GM12874 (cell line): ENCODE measurements at regions not wholly inside any gene's neighbourhood (a gene's known extent, or its start where the extent isn't known, plus 50 kb on each side); places are given as distances from the start of the nearest gene placed in this dataset.

Source experiments
- CTCF ChIP-seq: IDR thresholded peaks from 2 replicates; pipeline ENCODE4 v1.5.1; 2011; ENCODE audit warnings: low read depth, mild to moderate bottlenecking, control low read depth, low read length, moderate library complexity; ENCODE audit not compliant: insufficient read depth

GRCh38 chr1:81738875-81739274 lies 61.9 kb upstream of the ADGRL2 start:
- TF ChIP-seq CTCF: no peak

- TF ChIP-seq CTCF: no peak
Observed at GRCh38 chr1:81733480-81733879, 67.3 kb upstream of the ADGRL2 start.

GRCh38 chr1:81731989-81732388 lies 68.7 kb upstream of the ADGRL2 start:
- no peak for TF ChIP-seq CTCF

- no peak for TF ChIP-seq CTCF
Observed at GRCh38 chr1:81730881-81731280, 69.9 kb upstream of the ADGRL2 start.

GRCh38 chr1:81729818-81730217 lies 70.9 kb upstream of the ADGRL2 start:
- TF ChIP-seq CTCF: no peak

- TF ChIP-seq CTCF: no peak
Observed at GRCh38 chr1:81729239-81729638, 71.5 kb upstream of the ADGRL2 start.

GRCh38 chr1:81725823-81726222 lies 74.9 kb upstream of the ADGRL2 start:
- no peak for TF ChIP-seq CTCF

GRCh38 chr1:81717230-81717629 lies 83.5 kb upstream of the ADGRL2 start:
- no peak for TF ChIP-seq CTCF
